BLaER1 treated with 17β-estradiol and CSF1 and Interleukin-3, amounts not matched to agents 10 nM and 100 nM (cell line): ENCODE measurements at regions not wholly inside any gene's neighbourhood (a gene's known extent, or its start where the extent isn't known, plus 50 kb on each side); places are given as distances from the start of the nearest gene placed in this dataset.

Experiments
- H3K27ac ChIP-seq, 11 experiments: shearing (Covaris generic); formaldehyde crosslinking; 2 replicates each; pipeline ENCODE4 v1.8.1; 2022
- H3K27me3 ChIP-seq, 11 experiments: shearing (Covaris generic); formaldehyde crosslinking; 2 replicates each; pipeline ENCODE4 v1.8.1; 2022
- H3K36me3 ChIP-seq, 11 experiments: shearing (Covaris generic); formaldehyde crosslinking; 2 replicates each; pipeline ENCODE4 v1.8.1; 2022
- H3K4me1 ChIP-seq, 10 experiments: shearing (Covaris generic); formaldehyde crosslinking; 2 replicates each; pipeline ENCODE4 v1.8.1; 2022
- H3K4me2 ChIP-seq, 11 experiments: shearing (Covaris generic); formaldehyde crosslinking; 2 replicates each; pipeline ENCODE4 v1.8.1; 2022
- H3K4me3 ChIP-seq, 10 experiments: shearing (Covaris generic); formaldehyde crosslinking; 2 replicates each; pipeline ENCODE4 v1.8.1; 2022
- H3K9ac ChIP-seq, 11 experiments: shearing (Covaris generic); formaldehyde crosslinking; 2 replicates each; pipeline ENCODE4 v1.8.1; 2022
- H3K9me3 ChIP-seq, 11 experiments: shearing (Covaris generic); formaldehyde crosslinking; replicated peaks in 1 of 11; 2 replicates each; pipeline ENCODE4 v1.8.1; 2022
- H4K20me1 ChIP-seq, 11 experiments: shearing (Covaris generic); formaldehyde crosslinking; 2 replicates each; pipeline ENCODE4 v1.8.1; 2022
- Cebpa-rat ChIP-seq, 11 experiments: shearing (Covaris generic); IDR thresholded peaks; 2 replicates each; pipeline ENCODE4 v1.8.1; 2022

DNA sequence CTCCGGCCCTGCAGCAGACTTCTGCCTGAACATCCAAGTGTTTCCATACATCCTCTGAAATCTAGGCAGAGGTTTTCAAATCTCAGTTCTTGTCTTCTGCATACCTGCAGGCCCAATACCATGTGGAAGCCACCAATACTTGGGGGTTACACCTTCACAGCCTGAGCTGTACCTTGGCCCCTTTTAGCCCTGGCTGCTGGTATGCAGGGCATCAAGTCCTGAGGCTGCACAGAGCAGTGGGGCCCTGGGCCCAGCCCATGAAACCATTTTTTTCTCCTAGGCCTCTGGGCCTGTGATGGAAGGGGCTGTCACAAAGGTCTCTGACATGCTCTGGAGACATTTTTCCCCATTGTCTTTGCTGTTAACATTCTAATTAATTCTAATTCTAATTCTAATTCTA is 680.6 kb downstream of the ELAVL2 start:
- Histone ChIP-seq H3K4me3 (no peak overlapping the region), H3K4me2 (no peak overlapping the region), H4K20me1 (no peaks in the 10 kb centered on the region), H3K36me3 (no peaks in the 10 kb centered on the region; a peak in 1 of 22 replicates), H3K4me1 (no peaks in the 10 kb centered on the region), H3K27ac (no peak overlapping the region), H3K9ac (no peak overlapping the region), H3K9me3 (peaks cover 18 to 26% (median 22%) of the 10 kb centered on the region in 11 experiments), H3K27me3 (no peaks in the 10 kb centered on the region)
- TF ChIP-seq Cebpa-rat (IDR thresholded peaks at IDR 0.05): no peak

DNA sequence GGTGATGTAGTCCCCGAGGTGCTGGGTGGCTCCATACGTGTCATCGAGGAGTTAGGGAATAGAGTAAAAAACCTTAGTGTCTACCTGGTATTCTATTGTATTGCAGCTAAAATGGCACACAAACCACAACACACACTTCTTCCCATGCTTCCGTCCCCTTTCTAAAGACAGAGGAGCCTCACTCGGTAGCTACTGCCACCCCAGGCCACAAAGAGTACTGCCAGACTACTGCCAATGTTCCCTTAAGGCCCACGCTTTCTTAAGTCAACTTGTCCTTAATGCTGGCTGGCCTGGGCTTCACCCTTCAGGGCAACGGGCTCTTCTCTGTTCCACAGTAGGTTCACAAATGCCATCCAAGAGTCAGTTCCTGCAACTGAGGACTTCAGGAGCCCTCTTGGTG is 673.0 kb downstream of the ELAVL2 start:
- no peak for TF ChIP-seq Cebpa-rat (IDR thresholded peaks at IDR 0.05)
- no peaks in the 10 kb centered on the region for H3K36me3 ChIP-seq
- no peaks in the 10 kb centered on the region for H4K20me1 ChIP-seq
- H3K9me3 ChIP-seq: no peaks in the 10 kb centered on the region
- no peak overlapping the region for H3K4me2 ChIP-seq
- no peaks in the 10 kb centered on the region for H3K4me1 ChIP-seq
- no peak overlapping the region for H3K9ac ChIP-seq
- no peaks in the 10 kb centered on the region for H3K27me3 ChIP-seq
- H3K27ac ChIP-seq: no peak overlapping the region
- no peak overlapping the region for H3K4me3 ChIP-seq

GRCh38 chr9:23160491-23160890 is 665.5 kb downstream of the ELAVL2 start:
- Histone ChIP-seq H4K20me1 (no peaks in the 10 kb centered on the region), H3K9me3 (no peaks in the 10 kb centered on the region), H3K27me3 (no peaks in the 10 kb centered on the region), H3K36me3 (no peaks in the 10 kb centered on the region), H3K27ac (no peak overlapping the region), H3K4me2 (no peak overlapping the region), H3K4me1 (no peaks in the 10 kb centered on the region), H3K9ac (no peak overlapping the region), H3K4me3 (no peak overlapping the region)
- TF ChIP-seq Cebpa-rat (IDR thresholded peaks at IDR 0.05): no peak

DNA sequence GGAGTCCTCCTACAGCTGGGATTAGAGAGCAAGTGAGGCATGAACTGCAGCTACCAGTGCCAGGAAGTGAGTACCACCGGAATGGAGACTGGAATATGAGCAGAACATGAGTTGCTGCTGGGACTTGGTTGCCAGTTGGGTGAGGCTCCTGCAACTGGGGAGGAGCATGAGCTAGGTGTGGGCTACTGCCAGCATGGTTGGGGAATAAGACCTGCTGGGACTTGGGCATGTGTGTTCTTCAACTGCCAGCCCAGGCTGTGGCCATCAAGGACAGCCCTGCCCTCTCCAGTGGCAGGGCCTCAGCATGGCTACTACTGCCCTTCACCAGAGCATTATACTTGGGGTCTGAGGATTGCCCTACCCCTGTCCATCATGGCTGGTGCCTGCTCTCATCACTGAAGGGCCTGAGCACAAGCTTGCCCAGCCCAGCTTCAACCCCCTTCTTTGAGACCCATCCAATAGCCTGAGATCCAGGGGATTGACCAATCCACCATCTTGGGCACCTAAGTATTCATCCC is 665.0 kb downstream of the ELAVL2 start:
- Histone ChIP-seq H3K4me1 (no peaks in the 10 kb centered on the region), H3K27ac (no peak overlapping the region), H3K4me3 (no peak overlapping the region), H4K20me1 (no peaks in the 10 kb centered on the region), H3K4me2 (no peak overlapping the region), H3K9ac (no peak overlapping the region), H3K9me3 (no peaks in the 10 kb centered on the region), H3K36me3 (no peaks in the 10 kb centered on the region), H3K27me3 (no peaks in the 10 kb centered on the region)
- TF ChIP-seq Cebpa-rat (IDR thresholded peaks at IDR 0.05): no peak

DNA sequence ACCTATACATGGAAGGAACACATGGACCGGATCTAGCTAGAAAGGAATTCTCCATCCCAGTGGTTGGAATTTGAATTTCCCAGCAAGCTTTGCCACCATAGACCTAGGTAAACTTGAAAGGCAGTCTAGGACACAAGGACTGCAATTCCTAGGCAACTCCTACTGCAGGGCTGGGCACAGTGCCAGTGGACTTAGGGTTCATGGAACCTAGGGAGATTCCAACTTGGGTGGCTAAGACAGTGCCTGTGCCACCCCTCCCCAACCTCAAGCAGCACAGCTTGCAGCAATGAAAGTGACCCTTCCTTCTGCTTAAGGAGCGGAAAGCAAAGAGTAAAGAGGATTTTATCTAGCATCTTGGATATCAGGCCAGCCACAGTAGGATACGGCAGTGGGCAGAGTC is 663.3 kb downstream of the ELAVL2 start:
- no peak overlapping the region for H3K4me3 ChIP-seq
- H3K4me1 ChIP-seq: no peaks in the 10 kb centered on the region
- no peak overlapping the region for H3K9ac ChIP-seq
- no peak for TF ChIP-seq Cebpa-rat (IDR thresholded peaks at IDR 0.05)
- H3K27me3 ChIP-seq: no peaks in the 10 kb centered on the region
- H4K20me1 ChIP-seq: no peaks in the 10 kb centered on the region
- H3K9me3 ChIP-seq: no peaks in the 10 kb centered on the region
- H3K27ac ChIP-seq: no peak overlapping the region
- H3K36me3 ChIP-seq: no peaks in the 10 kb centered on the region
- H3K4me2 ChIP-seq: no peak overlapping the region

DNA sequence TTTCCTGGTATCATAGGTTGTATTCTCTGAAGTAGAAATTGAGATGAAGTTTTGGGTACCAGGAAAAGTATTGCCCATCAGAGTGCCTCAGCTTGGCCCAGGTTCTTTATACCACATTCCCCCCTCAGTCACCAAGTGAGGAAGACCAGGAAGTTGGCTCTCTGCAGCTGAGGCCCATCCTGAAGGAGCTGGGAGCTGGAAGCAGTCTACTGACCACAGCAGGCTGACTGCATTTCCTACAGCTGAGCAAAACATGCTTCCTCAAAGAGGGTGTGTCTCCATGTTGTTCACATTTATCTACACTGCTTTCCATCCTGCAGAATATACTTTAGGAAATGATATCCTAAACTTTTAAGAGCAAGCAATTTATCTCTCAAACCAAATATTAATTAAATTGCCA is 654.6 kb downstream of the ELAVL2 start:
- no peaks in the 10 kb centered on the region for H4K20me1 ChIP-seq
- no peaks in the 10 kb centered on the region for H3K27me3 ChIP-seq
- no peak overlapping the region for H3K27ac ChIP-seq
- no peaks in the 10 kb centered on the region for H3K36me3 ChIP-seq
- H3K4me1 ChIP-seq: no peaks in the 10 kb centered on the region
- no peak overlapping the region for H3K9ac ChIP-seq
- H3K9me3 ChIP-seq: no peaks in the 10 kb centered on the region
- no peak for TF ChIP-seq Cebpa-rat (IDR thresholded peaks at IDR 0.05)
- H3K4me3 ChIP-seq: no peak overlapping the region
- H3K4me2 ChIP-seq: no peak overlapping the region

DNA sequence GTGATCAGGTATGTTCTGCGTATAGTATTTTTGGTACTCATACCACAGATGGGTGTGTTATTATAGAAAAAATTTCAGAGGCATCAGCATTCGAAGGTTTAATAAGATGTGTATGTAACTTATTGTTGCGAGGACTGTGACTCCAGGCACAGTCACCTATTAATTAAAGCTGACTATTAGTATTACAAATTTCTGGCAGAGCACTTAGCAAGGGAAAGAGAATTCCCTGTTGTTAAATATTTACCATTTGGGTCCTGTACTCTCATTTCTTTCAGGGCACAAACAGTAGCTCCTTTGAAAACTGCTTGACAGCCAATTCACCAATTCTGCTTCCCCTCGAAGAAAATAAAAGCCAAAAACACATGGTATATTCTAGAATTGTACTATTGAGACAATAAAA is 653.8 kb downstream of the ELAVL2 start:
- Histone ChIP-seq H3K27me3 (no peaks in the 10 kb centered on the region), H4K20me1 (no peaks in the 10 kb centered on the region), H3K36me3 (no peaks in the 10 kb centered on the region), H3K4me1 (no peaks in the 10 kb centered on the region), H3K4me3 (no peak overlapping the region), H3K27ac (no peak overlapping the region), H3K9me3 (no peaks in the 10 kb centered on the region), H3K9ac (no peak overlapping the region), H3K4me2 (no peak overlapping the region)
- no peak for TF ChIP-seq Cebpa-rat (IDR thresholded peaks at IDR 0.05)

GRCh38 chr9:23172979-23173637 is 652.9 kb downstream of the ELAVL2 start:
- no peaks in the 10 kb centered on the region for H3K9me3 ChIP-seq
- no peak overlapping the region for H3K4me3 ChIP-seq
- no peaks in the 10 kb centered on the region for H3K4me1 ChIP-seq
- H4K20me1 ChIP-seq: no peaks in the 10 kb centered on the region
- H3K27me3 ChIP-seq: no peaks in the 10 kb centered on the region
- TF ChIP-seq Cebpa-rat (IDR thresholded peaks at IDR 0.05): no peak
- H3K9ac ChIP-seq: no peak overlapping the region
- H3K36me3 ChIP-seq: no peaks in the 10 kb centered on the region
- no peak overlapping the region for H3K4me2 ChIP-seq
- no peak overlapping the region for H3K27ac ChIP-seq

GRCh38 chr9:23194281-23194680 is 631.8 kb downstream of the ELAVL2 start:
- H3K4me1 ChIP-seq: no peaks in the 10 kb centered on the region

DNA sequence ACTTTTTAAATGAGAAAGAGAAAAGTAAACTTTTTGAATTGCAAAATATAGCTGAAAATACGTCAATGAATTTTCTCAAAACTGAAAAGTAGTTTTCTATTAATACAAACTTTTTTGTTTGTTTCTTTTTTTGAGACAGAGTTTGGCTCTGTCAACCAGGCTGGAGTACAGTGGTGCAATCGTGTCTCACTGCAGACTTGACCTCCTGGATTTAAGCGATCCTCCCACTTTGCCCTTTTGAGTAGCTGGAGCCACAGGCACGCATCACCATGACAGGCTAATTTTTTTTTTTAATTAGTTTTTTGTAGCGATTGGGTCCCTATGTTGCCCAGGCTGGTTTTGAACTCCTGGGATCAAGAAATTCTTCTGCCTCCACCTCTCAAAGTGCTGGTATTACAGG is 610.4 kb downstream of the ELAVL2 start:
- Histone ChIP-seq H3K27ac (no peak overlapping the region), H3K9me3 (no peaks in the 10 kb centered on the region), H3K27me3 (no peaks in the 10 kb centered on the region), H3K4me2 (no peak overlapping the region), H3K4me1 (peaks cover 0 to 2% (median 0%) of the 10 kb centered on the region in 10 experiments; a peak in 4 of 20 replicates), H3K9ac (no peak overlapping the region), H3K4me3 (no peak overlapping the region), H4K20me1 (no peaks in the 10 kb centered on the region), H3K36me3 (no peaks in the 10 kb centered on the region)
- TF ChIP-seq Cebpa-rat (IDR thresholded peaks at IDR 0.05): no peak

More at GRCh38 chr9:23194281-23194680, 631.8 kb downstream of the ELAVL2 start:
- no peak for TF ChIP-seq Cebpa-rat (IDR thresholded peaks at IDR 0.05)
- Histone ChIP-seq H3K27ac (no peak overlapping the region), H3K9me3 (no peaks in the 10 kb centered on the region), H3K27me3 (no peaks in the 10 kb centered on the region), H3K4me3 (no peak overlapping the region), H3K4me2 (no peak overlapping the region), H4K20me1 (no peaks in the 10 kb centered on the region), H3K36me3 (no peaks in the 10 kb centered on the region), H3K9ac (no peak overlapping the region)
